Keratinocyte (primary cell): ENCODE measurements at regions not wholly inside any gene's neighbourhood (a gene's known extent, or its start where the extent isn't known, plus 50 kb on each side); places are given as distances from the start of the nearest gene placed in this dataset.

Experiments used
- DNase-seq: peaks from one replicate; pipeline ENCODE4 v3.0.0-alpha.2; 2011; ENCODE audit warnings: low read depth, missing footprints, low spot score
- FAIRE-seq: peaks from 2 replicates; lab custom pipeline; 2011; peaks lifted over from hg19 to GRCh38; lab: Jason Lieb, UNC
- H2AFZ ChIP-seq: 2 replicates; pipeline ENCODE4 v1.6.0; 2012; ENCODE audit warnings: low read length, control low read depth, inconsistent platforms; ENCODE audit not compliant: control insufficient read depth
- H3K27ac ChIP-seq: 2 replicates; pipeline ENCODE4 v1.5.1; 2011; ENCODE audit warnings: low read length; ENCODE audit not compliant: control insufficient read depth, insufficient read depth
- H3K27me3 ChIP-seq: 3 replicates; pipeline ENCODE4 v1.6.0; 2011; ENCODE audit warnings: low read length; ENCODE audit not compliant: control insufficient read depth, insufficient read depth; ENCODE audit errors: extremely low read depth
- H3K36me3 ChIP-seq, 2 experiments: 2 replicates in 1 of 2; 3 replicates in 1 of 2; pipeline ENCODE4 v1.5.1; 2011; ENCODE audit warnings: low read length in 2 of 2, mild to moderate bottlenecking in 1 of 2; ENCODE audit not compliant: control insufficient read depth in 2 of 2, insufficient read depth in 2 of 2; ENCODE audit errors: extremely low read depth in 1 of 2
- H3K4me1 ChIP-seq: 3 replicates; pipeline ENCODE4 v1.5.1; 2011; ENCODE audit warnings: low read length; ENCODE audit not compliant: control insufficient read depth, insufficient read depth; ENCODE audit errors: extremely low read depth
- H3K4me2 ChIP-seq: 3 replicates; pipeline ENCODE4 v1.6.0; 2011; ENCODE audit warnings: low read depth, low read length; ENCODE audit not compliant: control insufficient read depth, insufficient read depth; ENCODE audit errors: extremely low read depth
- H3K4me3 ChIP-seq, 3 experiments: fragments of 200-600 bp in 1 of 3; sonication (generic) in 1 of 3; 2 replicates in 2 of 3; 3 replicates in 1 of 3; pipeline ENCODE4 v1.5.1; 2011 to 2016; ENCODE audit warnings: low read length in 3 of 3, mild to moderate bottlenecking in 3 of 3, control low read depth in 2 of 3, inconsistent platforms in 1 of 3, low read depth in 1 of 3, mixed read lengths in 1 of 3, mixed run types in 1 of 3, moderate library complexity in 1 of 3; ENCODE audit not compliant: control insufficient read depth in 2 of 3, insufficient read depth in 2 of 3; ENCODE audit errors: extremely low read depth in 1 of 3
- H3K79me2 ChIP-seq: 2 replicates; pipeline ENCODE4 v1.6.0; 2012; ENCODE audit warnings: low read length; ENCODE audit not compliant: control insufficient read depth, insufficient read depth
- H3K9ac ChIP-seq: 3 replicates; pipeline ENCODE4 v1.6.0; 2011; ENCODE audit warnings: low read length; ENCODE audit not compliant: control insufficient read depth, insufficient read depth; ENCODE audit errors: extremely low read depth
- H3K9me1 ChIP-seq: 3 replicates; pipeline ENCODE4 v1.6.0; 2011; ENCODE audit warnings: low read length; ENCODE audit not compliant: control insufficient read depth, insufficient read depth; ENCODE audit errors: extremely low read depth
- H3K9me3 ChIP-seq: 2 replicates; pipeline ENCODE4 v1.5.1; 2012; ENCODE audit warnings: low read depth, low read length; ENCODE audit not compliant: control insufficient read depth
- H4K20me1 ChIP-seq: 3 replicates; pipeline ENCODE4 v1.6.0; 2011; ENCODE audit warnings: low read length; ENCODE audit not compliant: control insufficient read depth, insufficient read depth; ENCODE audit errors: extremely low read depth
- EZH2 ChIP-seq: IDR thresholded peaks from one replicate; pipeline ENCODE4 v1.6.1; 2012; ENCODE audit warnings: inconsistent platforms, mild to moderate bottlenecking, low read length, moderate library complexity
- dilution Hi-C: fragments of 300-500 bp; cut with MboI; formaldehyde crosslinking; loops from one replicate; pipeline ENCODE4 v1.7.0; 2020; ENCODE audit warnings: low sequenced_read_pairs; ENCODE audit not compliant: extremely low pct_ligation_motif_present
- TF ChIP-seq, protein P1 (sequence below), 3 experiments: IDR thresholded peaks in 1 of 3; conservative IDR thresholded peaks in 1 of 3; optimal IDR thresholded peaks in 1 of 3; 2 replicates in 2 of 3; 3 replicates in 1 of 3; pipeline versions ENCODE3 to v1.5.1; 2011; ENCODE audit warnings: low read length in 3 of 3, mild to moderate bottlenecking in 3 of 3, moderate library complexity in 2 of 3, control low read depth in 1 of 3, inconsistent platforms in 1 of 3; ENCODE audit not compliant: insufficient read depth in 2 of 3; ENCODE audit errors: extremely low read depth in 1 of 3

DNA sequence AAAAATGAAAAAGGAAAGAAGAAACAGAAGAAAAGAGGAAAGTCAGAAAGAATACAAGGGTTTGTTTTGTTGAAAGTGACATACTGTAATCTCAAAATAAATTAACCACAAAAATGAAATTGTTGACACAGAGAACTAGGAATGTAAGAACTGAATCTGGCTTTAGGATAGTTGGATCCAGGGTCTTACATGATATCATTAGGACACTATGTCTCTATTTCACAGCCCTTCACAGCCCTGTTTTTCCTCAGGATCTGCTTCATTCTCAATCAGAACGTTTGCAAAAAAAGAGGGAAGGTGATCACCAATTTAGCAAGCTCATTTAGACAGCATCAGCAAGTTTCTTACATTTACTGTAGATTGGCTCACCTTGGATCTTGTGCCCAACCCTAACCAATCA is 188.5 kb upstream of the NREP start:
- TF ChIP-seq, protein P1, sequence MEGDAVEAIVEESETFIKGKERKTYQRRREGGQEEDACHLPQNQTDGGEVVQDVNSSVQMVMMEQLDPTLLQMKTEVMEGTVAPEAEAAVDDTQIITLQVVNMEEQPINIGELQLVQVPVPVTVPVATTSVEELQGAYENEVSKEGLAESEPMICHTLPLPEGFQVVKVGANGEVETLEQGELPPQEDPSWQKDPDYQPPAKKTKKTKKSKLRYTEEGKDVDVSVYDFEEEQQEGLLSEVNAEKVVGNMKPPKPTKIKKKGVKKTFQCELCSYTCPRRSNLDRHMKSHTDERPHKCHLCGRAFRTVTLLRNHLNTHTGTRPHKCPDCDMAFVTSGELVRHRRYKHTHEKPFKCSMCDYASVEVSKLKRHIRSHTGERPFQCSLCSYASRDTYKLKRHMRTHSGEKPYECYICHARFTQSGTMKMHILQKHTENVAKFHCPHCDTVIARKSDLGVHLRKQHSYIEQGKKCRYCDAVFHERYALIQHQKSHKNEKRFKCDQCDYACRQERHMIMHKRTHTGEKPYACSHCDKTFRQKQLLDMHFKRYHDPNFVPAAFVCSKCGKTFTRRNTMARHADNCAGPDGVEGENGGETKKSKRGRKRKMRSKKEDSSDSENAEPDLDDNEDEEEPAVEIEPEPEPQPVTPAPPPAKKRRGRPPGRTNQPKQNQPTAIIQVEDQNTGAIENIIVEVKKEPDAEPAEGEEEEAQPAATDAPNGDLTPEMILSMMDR (optimal IDR thresholded peaks at IDR 0.05 in 1 of 3, IDR thresholded peaks at IDR 0.05 in 1 of 3, conservative IDR thresholded peaks at IDR 0.05 in 1 of 3; ENCODE audit: extremely low read depth in 1 of 3, insufficient read depth in 2 of 3, low read length in 3 of 3), result no peak
- TF ChIP-seq EZH2, result no peak
- no peaks in the 10 kb centered on the region for H3K36me3 ChIP-seq
- peaks cover 18% of the 10 kb centered on the region for H3K4me1 ChIP-seq
- no peaks in the 10 kb centered on the region for H3K79me2 ChIP-seq
- dilution Hi-C loops, result no loop called here
- FAIRE-seq, result no peak
- H3K4me3 ChIP-seq, result no peak overlapping the region
- H3K27me3 ChIP-seq, result no peaks in the 10 kb centered on the region
- H3K9me3 ChIP-seq, result no peaks in the 10 kb centered on the region
- no peaks in the 10 kb centered on the region for H3K9me1 ChIP-seq
- no peak for DNase-seq
- no peak overlapping the region for H3K4me2 ChIP-seq
- H4K20me1 ChIP-seq, result no peaks in the 10 kb centered on the region
- H2AFZ ChIP-seq, result no peak overlapping the region
- no peak overlapping the region for H3K27ac ChIP-seq
- no peak overlapping the region for H3K9ac ChIP-seq

DNA sequence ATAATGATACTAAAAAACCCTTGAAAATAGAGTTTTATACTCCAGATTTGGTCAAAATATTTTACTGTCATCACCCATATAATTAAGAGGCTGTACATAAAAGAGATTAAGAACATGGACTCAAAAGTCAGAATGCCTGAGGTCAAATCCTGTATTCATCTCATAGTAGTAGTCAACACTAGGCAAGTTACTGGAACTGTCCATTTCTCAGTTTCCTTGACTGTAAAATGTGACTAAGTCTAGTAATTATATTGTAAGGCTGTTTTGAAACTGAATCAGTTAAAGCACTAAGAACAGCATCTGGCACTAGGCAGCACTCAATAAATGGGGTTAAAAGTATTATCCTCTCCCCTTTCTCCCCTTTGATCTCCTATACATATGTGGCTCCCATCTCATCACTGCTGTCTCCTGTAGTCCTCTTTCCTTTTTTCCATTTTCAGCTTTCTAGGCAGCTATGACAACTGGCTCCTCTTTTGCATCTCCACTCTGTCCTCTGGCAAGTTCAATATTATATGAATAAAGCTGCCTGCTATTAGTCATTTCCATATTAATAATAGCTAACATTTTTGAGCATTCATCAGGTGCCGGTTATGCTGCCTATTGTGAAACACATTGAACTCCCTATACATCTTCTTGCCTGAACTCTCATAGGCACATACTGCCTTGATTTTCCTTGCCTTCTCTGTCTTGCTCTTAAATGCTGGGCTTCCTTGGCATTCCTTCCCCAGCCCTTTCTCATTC is 185.8 kb upstream of the NREP start:
- Histone ChIP-seq H3K9ac (no peak overlapping the region), H4K20me1 (no peaks in the 10 kb centered on the region), H3K9me1 (no peaks in the 10 kb centered on the region), H3K36me3 (no peaks in the 10 kb centered on the region), H3K27me3 (no peaks in the 10 kb centered on the region), H3K27ac (no peak overlapping the region), H3K4me2 (no peak overlapping the region), H3K9me3 (no peaks in the 10 kb centered on the region), H3K4me3 (no peak overlapping the region), H3K79me2 (no peaks in the 10 kb centered on the region), H3K4me1 (peaks cover 9% of the 10 kb centered on the region), H2AFZ (no peak overlapping the region)
- DNase-seq (no peak), FAIRE-seq (no peak)
- dilution Hi-C loops, result no loop called here
- TF ChIP-seq EZH2, result no peak
- TF ChIP-seq, protein P1 (optimal IDR thresholded peaks at IDR 0.05 in 1 of 3, IDR thresholded peaks at IDR 0.05 in 1 of 3, conservative IDR thresholded peaks at IDR 0.05 in 1 of 3; ENCODE audit: extremely low read depth in 1 of 3, insufficient read depth in 2 of 3, low read length in 3 of 3), result no peak
